NCI-H510A (cell line): ENCODE measurements at regions not wholly inside any gene's neighbourhood (a gene's known extent, or its start where the extent isn't known, plus 50 kb on each side); places are given as distances from the start of the nearest gene placed in this dataset.

ENCODE experiments used
- DNase-seq: peaks from one replicate; lab custom pipeline; 2025; lab: John Stamatoyannopoulos, UW

DNA sequence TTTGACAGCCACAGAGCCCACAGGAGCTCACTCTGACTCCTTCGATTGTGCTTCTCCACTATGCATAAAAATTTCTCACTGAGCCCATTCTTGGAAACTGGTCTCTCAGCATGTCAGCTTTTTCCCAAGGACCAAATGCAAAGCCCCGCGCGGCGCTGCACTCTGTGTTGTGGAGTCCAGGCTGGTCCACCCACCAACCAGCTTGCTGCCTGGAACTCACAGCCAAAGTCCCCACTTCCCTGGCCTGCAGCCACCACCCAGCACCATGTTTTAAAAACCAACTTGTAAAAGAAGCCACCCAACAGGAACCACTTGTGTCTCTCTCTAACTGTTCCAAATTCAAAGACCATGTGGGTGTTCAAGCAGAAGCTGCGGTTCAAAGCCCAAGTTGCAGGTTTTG, 124.4 kb downstream of the SPATA19 start:
- no peak for DNase-seq

DNA sequence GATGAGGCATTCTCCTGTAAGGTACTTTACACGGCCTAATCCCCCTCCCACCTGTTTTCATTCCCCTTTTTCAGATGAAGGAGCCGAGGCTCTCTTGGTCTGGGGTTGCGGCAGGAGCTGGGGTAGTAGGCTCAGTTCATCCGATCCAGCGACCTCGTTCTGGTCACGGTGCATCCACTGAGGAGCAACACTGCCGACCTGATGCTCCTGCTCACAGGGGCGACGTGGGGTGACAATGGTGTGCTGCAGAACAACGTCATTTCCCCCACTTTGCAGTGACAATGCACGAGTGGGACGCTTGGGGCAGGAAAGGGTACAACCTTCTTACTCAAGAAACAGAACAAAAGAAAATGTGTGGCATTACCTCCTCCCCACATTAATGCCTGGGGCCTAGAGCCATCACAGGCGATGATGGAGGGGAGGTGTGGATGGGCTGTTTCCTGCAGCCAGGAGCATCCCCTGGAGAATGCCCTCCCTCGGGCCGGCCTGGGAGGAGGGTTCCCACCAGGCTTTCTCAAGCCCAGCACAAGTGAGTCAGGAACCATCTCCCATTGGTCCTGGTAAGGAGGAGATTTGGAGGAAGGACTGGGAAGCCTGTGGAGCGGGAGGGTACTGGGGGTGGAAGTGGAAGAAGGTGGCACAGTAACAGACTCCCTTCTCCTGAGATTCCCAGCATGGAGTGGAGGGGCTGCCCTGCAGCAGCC, 125.6 kb downstream of the SPATA19 start:
- no peak for DNase-seq

DNA sequence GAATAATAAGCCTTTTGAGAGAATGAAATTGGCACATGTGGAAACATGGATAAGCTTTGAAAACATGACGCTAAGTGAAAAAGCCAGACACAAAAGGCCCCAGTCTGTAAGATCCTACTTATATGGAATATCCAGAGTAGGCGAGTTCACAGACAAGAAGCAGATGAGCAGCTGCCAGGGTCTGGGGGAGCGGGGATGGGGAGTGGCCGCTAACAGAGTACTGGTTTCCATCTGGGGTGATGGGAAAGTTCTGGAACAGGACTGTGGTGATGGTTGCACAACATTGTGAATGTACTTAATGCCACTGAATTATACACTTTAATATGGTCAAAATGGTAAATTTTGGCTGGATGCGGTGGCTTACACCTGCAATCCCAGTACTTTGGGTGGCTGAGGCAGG, 126.5 kb downstream of the SPATA19 start:
- DNase-seq: no peak

DNA sequence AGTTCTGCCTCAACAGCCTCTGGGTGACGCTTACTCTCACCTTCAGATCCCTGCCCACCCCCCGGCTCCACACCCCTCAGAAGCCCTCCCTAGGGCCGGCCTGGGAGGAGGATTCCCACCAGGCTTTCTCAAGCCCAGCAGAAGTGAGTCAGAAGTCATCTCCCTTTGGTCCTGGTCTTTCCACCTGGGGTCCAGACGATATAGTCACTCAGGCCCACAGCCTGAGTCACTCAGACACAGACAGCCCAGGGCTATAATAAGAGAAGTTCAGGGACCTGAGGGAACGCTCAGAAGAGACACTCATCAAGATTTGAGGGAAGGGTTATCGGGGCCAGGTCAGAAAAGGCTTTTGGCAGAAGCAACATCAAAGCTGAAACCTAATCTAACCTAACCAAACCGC, 127.1 kb downstream of the SPATA19 start:
- DNase-seq: no peak

DNA sequence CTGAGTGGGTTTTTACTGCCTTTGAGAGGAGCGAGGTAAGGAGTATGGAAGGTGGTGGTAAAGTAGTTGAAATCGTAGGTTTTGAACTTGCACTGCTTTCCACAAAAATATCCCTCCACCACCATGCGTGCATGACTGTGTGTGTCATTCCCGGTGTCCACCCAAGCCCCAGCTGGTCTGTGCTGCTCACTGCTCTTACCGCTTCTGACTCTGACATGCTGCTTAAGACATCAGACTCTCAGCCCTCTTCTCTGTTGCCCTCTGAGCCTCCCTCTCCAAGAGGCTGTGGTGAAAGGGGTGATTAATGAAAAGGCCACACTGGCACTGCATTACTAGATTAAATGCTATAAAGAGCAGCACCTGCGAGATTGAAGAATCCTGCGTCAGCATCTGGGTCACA, 128.7 kb downstream of the SPATA19 start:
- DNase-seq: no peak

DNA sequence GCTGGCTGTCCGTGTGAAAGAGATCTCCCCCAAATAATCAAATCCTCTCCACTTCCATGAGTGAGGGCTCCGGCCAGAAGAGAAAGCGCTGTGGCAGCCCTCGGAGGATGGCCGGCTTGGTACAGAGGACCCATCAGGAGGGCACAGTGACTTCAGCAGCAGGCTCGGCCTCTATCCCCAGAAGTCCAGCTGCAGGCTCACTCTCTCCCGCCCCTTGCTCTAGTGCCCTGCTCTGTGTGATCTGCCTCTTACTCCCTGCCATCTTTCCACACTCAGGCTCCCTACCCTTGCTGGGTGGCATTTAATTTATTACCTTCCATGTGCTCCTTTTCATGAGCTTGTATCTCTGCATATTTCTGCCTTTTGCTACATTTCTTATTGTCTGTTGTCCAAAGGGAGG, 129.7 kb downstream of the SPATA19 start:
- no peak for DNase-seq

DNA sequence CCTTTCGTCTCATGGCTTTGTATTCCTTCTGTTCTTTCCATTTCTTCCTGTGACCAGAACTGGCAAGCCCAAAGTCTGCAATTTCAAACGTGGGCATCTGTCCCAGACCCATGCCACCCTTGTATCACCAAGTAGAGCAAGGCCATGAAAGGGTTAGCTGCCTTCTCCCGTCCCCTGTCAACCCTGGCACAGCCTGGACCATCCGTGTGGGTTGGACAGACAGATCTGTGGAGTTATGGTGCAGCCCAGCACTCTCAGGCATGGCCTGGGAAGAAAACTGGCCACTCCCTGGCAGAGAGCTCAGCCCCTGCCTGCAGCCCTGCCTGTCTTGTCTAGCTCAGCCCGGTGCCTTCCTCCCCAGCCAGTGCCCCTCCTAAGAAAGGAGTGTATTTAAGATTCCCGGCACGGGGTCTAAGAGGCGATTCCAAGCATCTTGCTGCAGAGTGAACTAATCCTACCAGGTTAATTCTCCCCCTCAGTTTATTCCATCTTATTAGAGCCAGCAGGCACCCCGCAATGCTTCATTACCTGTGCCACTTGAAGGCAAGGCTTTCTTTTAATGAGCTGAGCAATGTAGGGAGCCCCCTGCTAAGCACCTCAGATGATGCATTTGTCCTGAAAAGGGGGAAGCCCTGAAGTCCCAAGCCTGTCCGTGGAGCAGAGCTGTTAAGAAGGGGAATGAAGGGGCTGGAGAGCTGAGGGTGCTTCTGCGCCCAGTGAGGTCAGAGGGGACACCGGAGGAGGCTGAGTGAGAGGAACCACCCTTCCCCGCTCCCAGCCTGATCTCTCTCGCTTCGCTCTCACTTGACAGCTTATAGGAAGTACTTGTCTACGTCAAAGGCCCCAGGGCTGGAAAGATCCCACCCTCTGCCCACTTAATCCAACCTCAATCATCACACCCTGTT, 130.6 kb downstream of the SPATA19 start:
- DNase-seq: no peak

DNA sequence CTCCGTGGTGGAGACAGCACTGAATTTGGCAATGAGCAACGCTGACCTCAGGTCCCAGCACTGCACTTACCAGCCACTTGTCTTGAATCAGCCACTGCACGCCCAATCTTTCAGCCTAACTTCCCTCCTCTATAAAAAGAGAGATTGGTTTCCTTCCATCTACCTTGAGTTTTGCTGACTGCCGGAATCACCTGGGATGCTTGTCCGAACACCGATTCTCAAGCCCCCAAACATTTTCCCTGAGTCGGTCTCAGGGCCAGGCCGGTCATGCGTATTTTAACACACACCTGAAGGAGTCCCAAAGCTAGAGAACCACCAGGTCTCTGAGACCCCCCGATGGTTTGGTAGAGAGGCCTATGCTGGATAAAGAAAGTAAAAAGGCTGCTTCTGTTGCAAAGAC, 131.5 kb downstream of the SPATA19 start:
- DNase-seq: no peak

DNA sequence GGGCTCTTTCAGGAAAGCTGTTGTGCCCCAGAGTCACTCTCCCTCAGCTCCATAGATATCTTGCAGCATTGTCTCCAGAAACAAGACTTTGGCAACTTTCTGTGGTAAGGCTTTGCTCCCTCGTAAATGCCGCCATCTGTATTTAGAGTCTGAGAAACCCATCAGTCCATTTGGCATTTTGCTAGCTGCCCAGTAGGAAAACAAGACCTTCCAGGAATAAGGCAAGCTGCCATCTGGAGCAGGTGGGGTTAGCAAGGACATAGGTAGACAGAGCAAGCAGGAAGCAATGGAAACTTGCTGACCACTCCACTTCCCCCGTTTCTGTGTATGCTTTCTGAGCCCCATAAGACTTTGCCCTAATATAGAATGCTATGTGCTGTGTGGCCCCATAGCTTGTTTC, 131.9 kb downstream of the SPATA19 start:
- DNase-seq: no peak

DNA sequence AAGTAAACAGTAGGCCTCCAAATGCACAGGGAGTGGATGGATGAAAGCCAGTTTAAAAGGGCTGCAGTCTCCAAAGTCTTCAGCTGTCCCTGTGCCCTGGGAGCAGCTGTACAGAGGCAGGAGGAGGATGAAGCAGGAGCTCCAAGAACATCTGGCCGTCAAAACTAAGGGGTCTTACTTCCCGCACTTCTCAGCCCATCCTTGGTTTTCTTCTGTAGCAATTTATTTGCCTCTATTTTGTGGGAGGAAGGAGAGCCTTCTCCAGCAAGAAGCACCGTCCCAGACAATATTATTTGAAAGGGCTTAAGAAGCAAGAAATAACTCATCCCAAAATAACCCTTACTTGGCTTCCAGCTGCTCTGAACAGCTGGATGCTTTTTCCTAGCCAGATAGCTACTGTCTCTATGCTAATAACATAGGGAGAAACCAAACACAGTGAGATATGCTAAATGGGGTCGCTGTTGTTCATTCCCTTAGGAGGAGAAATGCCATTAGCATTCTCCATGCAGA, 133.2 kb downstream of the SPATA19 start:
- no peak for DNase-seq

DNA sequence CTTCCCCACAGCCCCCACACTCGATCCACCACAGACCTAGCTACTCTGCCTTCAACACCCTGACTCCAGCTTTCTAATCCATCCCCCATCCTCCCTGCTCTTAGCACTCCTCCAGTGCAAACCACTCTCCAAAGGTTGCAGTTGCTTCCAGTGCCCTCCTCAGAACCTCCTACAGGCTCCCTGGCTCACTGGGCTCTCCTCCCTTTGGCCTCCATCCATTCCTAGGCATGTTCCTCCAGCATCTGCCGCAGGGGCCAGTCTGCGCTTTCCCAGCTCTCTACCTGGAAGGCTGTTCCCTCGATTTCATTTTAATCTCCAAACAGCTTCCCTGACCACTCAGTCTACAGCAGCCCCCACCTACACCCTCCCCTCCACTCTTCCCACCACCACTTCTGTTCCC, 133.8 kb downstream of the SPATA19 start:
- DNase-seq: no peak

DNA sequence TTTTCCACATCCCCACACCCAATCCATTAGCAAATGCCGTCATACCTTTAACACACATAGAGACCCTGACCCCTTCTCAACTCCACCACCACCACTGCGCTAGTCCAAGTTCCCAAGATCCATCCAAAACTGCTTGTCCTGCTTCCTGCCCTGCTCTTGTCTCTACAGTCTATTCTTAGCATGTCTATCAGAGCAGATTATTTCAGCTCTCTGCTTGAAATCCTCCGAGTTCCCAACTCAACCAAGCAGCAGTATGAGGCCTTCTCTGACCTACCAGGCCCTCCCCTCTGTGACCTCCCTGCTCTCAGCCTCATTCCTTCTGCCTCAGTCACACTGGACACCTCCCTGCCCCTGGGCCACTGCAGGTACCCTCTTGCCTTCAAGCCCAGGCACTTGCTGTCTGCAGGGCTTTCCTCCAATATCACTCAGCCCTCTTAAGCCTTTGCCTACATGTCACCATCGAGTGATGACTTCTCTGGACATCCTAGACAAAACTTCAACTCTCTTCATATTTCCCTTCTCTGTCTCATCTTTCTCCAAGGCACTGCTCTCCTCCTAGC, 134.6 kb downstream of the SPATA19 start:
- no peak for DNase-seq

DNA sequence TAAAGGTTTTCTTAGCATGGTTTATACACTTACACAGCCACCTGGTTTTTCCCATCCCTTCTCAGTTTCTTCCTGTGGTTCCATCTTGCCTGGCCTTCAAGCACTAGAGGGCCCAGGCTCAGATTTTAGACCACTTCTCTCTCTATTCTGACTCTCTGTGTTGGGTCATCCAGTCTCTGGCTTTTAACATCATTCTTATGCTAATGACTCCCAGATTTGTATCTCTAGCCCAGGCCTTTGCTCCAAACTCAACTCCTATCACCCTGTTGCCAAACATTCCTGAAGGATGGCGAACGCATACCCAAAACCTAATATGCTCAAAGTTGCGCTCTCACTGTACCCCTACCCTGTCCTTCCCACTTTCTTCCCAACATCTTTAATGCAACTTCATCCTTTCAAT, 135.1 kb downstream of the SPATA19 start:
- no peak for DNase-seq

DNA sequence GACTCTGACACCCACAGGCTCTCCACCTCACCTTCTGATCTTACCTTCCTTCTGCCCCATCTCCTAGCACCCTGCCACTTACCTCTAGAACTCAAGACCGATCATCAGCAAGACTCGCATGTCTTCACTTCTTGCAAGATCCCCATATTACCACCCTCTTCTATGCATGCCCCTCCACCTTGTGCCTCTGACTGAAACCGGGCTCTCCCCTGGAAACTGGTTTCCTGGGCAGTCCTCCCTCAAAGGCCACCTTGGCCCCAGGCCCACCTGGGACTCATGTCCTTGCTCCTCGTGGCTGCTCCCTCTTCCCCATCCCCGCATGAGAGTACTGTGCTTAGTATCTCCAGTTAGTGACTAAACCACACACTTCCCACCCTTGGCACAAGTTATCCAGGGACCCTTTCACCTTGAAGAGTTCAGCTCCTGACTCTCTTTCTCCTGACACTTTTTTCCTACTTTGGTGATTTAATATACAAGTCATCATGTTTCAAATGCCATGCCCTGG, 136.7 kb downstream of the SPATA19 start:
- DNase-seq: no peak

DNA sequence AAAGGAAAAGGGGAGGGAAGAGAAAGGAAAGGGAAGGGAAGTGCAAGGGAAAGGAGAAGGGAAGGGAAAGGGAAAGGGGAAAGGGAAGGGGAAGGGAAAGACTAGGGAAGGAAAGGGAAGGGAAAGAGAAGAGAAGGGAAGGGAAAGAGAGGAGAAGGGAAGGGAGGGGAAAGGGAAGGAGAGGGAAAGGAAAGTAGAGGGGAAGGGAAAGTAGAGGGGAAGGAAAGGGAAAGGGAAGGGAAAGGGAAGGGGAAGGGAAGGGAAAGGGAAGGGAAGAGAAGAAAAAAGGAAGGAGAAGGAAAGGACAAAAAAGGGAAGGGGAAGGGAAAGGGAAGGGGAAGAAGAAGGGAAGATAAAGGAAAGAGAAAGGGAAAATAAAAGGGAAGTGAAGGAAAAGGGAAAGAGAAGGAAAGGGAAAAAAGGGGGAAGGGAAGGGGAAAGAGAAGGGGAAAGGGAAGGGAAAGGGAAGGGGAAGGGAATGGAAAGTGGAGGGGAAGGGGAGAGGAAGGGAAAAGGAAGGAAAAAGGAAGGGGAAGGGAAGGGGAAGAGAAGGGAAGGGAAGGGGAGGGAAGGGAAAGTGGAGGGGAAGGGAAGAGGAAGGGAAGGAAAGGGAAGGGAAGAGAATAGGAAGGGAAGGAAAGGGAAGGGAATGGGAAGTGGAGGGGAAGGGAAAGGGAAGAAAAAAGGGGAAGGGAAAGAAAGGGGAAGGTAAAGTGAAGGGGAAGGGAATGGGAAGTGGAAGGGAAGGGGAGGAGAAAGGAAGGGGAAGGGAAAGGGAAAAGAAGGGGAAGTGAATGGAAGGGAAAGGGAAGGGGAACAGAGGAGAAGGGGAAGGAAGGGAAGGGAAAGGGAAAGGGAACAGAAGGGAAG, 138.2 kb downstream of the SPATA19 start:
- DNase-seq: no peak

DNA sequence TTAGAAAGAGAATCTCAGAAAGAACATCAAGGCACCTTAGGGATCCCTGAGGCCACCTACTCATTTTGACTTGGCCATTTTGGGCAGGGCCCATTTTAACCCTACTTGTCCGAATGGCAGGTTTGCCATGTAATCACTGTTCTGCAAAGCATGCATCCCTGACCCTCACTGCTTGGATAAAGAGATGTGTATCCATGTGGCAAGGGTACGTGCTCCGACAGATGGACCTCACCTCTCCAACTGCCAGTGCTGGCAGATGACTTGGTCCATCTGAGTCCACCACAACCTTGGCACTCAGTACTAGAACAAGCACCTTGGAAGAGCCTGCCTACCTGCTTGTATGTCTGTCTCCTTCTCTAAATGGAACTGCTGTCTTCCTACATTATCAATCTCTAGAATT, 139.4 kb downstream of the SPATA19 start:
- DNase-seq: no peak

DNA sequence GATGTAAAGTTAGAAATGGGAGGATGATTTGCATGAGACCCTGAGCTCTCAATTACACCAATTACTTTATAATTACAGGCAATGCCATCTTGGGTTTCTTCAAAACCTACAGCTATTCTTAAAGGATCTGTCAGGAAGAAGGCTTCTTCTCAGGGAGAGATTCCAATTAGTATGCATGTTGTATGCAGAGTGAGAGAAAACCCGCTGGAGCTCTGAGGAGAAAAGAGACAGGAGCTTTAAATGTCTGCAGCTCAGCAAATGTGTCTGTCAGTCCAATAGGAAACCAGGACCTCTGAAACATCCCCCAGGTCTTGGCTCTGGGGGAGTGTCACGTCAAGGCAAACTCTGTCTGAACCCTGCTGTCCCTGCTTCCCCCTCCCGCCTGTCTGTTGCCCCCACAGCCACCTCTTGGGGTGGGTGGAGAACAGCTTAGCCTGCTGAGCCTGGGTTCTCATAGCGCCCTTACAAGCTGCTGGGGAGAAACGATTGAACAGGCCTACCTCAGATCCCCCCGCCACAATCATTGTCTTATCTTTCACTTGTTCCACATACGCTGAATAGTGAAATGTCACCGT, 140.2 kb downstream of the SPATA19 start:
- DNase-seq: no peak

DNA sequence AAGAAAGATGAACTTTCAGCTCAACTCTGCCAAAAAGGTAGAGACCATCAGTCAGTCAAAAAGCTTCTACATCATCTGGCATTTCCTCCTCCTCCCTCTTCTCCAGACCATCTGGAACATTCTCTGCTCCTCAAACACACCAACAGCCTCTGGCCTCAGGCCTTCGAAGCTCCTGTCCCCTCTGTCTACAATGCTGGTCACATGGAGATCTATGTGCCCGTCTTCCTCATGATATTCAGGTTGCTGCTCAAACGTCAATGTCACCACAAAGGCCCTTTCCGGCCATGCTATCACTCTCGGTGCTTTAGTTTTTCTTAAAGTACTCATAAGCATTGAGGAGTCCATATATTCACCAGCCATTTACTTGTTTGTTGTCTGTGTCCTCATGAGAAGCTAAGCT, 146.2 kb downstream of the SPATA19 start:
- DNase-seq: no peak

DNA sequence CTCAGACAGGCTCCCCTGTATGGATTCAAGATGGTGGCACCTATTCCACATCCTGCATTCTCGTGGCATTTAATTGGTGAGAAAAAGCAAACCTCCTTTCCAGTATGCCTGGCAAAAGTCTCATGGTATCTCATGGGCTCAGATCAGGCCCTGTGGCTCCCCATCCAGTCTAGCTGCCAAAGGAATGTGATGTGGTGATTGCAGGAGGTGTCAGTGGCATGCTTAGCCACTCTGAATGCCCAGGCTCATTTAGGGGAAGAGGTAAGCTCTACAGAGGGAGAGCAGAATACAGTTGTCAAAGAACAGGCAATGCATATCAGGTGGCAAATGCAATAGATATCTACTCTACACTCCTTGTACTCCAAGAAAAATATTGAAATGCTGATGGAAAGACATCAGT, 146.7 kb downstream of the SPATA19 start:
- no peak for DNase-seq

DNA sequence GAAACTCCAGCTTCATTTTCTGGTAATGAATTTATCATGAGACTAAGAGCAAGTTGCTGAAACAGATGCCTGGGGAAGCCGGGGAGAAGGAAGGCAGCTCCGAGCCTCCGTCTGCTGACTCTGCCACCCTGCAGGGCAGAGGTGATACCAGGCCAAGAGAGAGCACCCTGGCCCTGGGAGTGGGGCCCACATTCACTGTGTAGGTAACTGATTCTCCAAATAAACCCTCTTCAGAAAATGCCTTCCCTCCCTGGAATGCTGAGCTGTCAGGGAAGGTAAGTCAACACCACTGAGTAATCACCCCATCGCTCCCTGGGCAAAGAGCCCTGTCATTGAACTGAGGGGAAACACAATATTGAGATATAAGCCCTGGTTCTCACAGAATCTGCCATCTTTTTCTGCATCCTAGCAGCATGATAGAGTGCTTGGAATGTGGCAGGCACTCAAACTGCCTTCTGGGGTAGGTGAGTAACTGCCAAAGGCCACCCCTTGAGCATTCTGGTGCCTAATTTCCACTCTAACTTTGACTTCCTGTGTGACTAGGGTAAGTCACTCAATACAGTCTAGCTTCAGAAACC, 147.6 kb downstream of the SPATA19 start:
- DNase-seq: no peak

DNA sequence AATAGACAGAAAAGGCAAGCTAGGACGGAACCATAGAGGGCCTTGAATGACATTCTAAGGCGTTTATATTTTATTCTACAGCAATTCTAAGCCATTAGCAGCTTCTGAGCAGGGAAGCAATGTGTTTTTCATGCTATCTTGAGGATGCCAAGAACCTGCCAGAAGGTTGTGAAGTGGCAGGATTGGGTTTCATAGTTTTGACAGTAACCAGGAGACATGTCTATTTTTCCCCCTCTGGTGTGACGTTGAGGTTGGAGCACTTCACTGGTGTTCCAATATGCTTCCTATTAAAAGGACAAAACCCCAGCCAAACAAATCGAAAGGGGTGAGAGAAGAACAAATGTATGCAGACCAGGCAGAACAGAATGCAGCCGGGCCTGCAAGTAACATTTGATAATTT, 148.2 kb downstream of the SPATA19 start:
- no peak for DNase-seq
